PC-3 (cell line): ENCODE measurements at regions not wholly inside any gene's neighbourhood (a gene's known extent, or its start where the extent isn't known, plus 50 kb on each side); places are given as distances from the start of the nearest gene placed in this dataset.

Experiments used
- EZH2 ChIP-seq: fragments of 300-600 bp; sonication (generic); IDR thresholded peaks from one replicate; pipeline ENCODE4 v1.6.1; 2017; ENCODE audit warnings: antibody characterized with exemption, mild to moderate bottlenecking, low read length; ENCODE audit not compliant: unreplicated experiment
- EZH2phosphoT487 ChIP-seq: fragments of 300-600 bp; sonication (generic); IDR thresholded peaks from 2 replicates; pipeline ENCODE4 v1.6.1; 2018; ENCODE audit warnings: mild to moderate bottlenecking, antibody characterized with exemption, low read length, borderline replicate concordance
- TF ChIP-seq, protein P1 (sequence below): fragments of 300-600 bp; sonication (generic); conservative IDR thresholded peaks from 2 replicates; pipeline ENCODE4 v1.5.1; 2017; ENCODE audit warnings: antibody characterized with exemption, low read depth, mild to moderate bottlenecking, low read length

DNA sequence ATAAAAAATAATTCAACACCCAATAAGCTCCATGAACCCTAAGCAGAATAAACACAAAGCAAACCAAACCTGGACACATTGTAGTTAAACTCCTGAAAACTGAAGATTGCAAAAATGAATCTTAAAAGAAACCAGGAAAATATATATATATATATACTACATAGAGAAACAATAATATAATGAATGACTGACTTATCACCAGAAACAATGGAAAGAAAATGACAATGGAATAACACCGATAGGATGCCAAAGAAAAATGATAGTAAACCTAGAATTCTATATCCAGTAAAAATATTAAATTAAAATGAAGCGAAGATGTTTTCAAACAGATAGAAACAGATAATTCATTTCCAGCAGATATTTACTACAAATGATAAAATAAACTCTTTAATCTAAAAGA lies 346.9 kb downstream of the IRS1 start:
- TF ChIP-seq, protein P1, sequence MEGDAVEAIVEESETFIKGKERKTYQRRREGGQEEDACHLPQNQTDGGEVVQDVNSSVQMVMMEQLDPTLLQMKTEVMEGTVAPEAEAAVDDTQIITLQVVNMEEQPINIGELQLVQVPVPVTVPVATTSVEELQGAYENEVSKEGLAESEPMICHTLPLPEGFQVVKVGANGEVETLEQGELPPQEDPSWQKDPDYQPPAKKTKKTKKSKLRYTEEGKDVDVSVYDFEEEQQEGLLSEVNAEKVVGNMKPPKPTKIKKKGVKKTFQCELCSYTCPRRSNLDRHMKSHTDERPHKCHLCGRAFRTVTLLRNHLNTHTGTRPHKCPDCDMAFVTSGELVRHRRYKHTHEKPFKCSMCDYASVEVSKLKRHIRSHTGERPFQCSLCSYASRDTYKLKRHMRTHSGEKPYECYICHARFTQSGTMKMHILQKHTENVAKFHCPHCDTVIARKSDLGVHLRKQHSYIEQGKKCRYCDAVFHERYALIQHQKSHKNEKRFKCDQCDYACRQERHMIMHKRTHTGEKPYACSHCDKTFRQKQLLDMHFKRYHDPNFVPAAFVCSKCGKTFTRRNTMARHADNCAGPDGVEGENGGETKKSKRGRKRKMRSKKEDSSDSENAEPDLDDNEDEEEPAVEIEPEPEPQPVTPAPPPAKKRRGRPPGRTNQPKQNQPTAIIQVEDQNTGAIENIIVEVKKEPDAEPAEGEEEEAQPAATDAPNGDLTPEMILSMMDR = no peak
- TF ChIP-seq EZH2 = no peak
- no peak for TF ChIP-seq EZH2phosphoT487
